GM12891 (cell line): ENCODE measurements at regions not wholly inside any gene's neighbourhood (a gene's known extent, or its start where the extent isn't known, plus 50 kb on each side); places are given as distances from the start of the nearest gene placed in this dataset.

ENCODE experiments used
- DNase-seq: peaks from one replicate; pipeline ENCODE4 v3.0.0; 2011; ENCODE audit warnings: low spot score; ENCODE audit not compliant: insufficient read length
- FAIRE-seq: peaks from 2 replicates; lab custom pipeline; 2011; peaks lifted over from hg19 to GRCh38; lab: Jason Lieb, UNC
- PAX5 ChIP-seq: IDR thresholded peaks from 2 replicates; pipeline ENCODE4 v1.6.1; 2011; ENCODE audit warnings: low read length, moderate library complexity, mild to moderate bottlenecking; ENCODE audit not compliant: insufficient read depth, severe bottlenecking
- POLR2A ChIP-seq: IDR thresholded peaks from 2 replicates; pipeline ENCODE4 v1.6.1; 2011; ENCODE audit warnings: low read depth, low read length, control low read depth
- POLR2AphosphoS5 ChIP-seq: IDR thresholded peaks from 2 replicates; pipeline ENCODE4 v1.6.1; 2011; ENCODE audit warnings: low read depth, low read length, control low read depth
- POU2F2 ChIP-seq: IDR thresholded peaks from 2 replicates; pipeline ENCODE4 v1.6.1; 2011; ENCODE audit warnings: low read depth, mild to moderate bottlenecking, control low read depth, low read length, moderate library complexity
- SPI1 ChIP-seq: IDR thresholded peaks from 2 replicates; pipeline ENCODE4 v1.6.1; 2011; ENCODE audit warnings: low read depth, low read length, control low read depth
- TAF1 ChIP-seq: IDR thresholded peaks from 2 replicates; pipeline ENCODE4 v1.6.1; 2011; ENCODE audit warnings: low read depth, low read length, control low read depth

- no peak for FAIRE-seq
- no peak for TF ChIP-seq SPI1
- TF ChIP-seq POLR2AphosphoS5 = no peak
- no peak for TF ChIP-seq PAX5
- TF ChIP-seq POLR2A = no peak
- TF ChIP-seq POU2F2 = no peak
- TF ChIP-seq TAF1 = no peak
- no peak for DNase-seq
These were observed 50.4 kb upstream of the RC3H1 start for GRCh38 chr1:174072581-174072980.
